ENCODE measurements at regions not wholly inside any gene's neighbourhood (a gene's known extent, or its start where the extent isn't known, plus 50 kb on each side); places are given as distances from the start of the nearest gene placed in this dataset.

DNA sequence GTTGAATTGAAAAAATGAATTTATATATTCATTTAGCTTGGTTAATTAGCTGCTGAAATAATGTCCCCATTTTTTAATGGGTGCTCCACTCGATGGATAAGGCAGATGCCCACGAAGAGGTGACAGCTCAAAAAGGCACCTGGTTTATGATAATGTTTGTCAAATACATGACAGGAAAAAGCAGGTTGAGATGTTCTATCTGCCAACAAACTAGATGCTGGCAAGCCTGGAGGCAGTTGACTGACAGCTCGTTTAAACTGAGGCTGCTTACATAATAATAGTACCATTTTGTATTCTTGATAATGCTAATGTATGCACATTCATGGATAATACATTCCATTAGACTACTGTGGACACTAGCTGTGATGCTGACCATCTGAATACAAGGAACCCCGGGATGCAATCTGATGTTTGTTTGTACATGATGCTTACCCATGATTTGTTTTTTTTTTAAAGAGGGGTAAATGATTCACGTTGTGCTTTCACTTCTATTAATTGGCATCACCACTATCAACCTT, 69.0 kb upstream of the GPR158 start:
- Histone ChIP-seq H3K23me2 (ENCODE audit: low read depth, low read length) (no peaks in the 10 kb centered on the region), H4K5ac (ENCODE audit: insufficient read length, low read depth, low read length) (no peak overlapping the region), H3K14ac (ENCODE audit: insufficient read length) (no peak overlapping the region), H3K4me3 (ENCODE audit: extremely low read depth in 1 of 4, insufficient read depth in 2 of 4, low read depth in 3 of 4, low read length in 4 of 4) (peak overlapping the region in 1 of 4 experiments; percentile 34; a peak in 1 of 8 replicates), H3K27me3 (replicated peaks in 1 of 4; ENCODE audit: control insufficient read depth in 3 of 4, extremely low read depth in 1 of 4, insufficient read depth in 3 of 4, low read length in 3 of 4) (peaks cover 0 to 2% (median 0%) of the 10 kb centered on the region in 4 experiments; a peak in 1 of 7 replicates), H2BK5ac (ENCODE audit: low read depth, low read length) (no peak overlapping the region), H3K56ac (replicated peaks; ENCODE audit: insufficient read length, low read depth, low read length) (no peak overlapping the region), H3K27ac (ENCODE audit: low read depth, low read length) (no peak overlapping the region), H3K9me3 (ENCODE audit: insufficient read depth in 2 of 2, low read depth in 1 of 2, low read length in 1 of 2) (no peaks in the 10 kb centered on the region), H3K9ac (replicated peaks in 1 of 4; ENCODE audit: extremely low read depth in 1 of 4, low read depth in 3 of 4, low read length in 3 of 4) (no peak overlapping the region), H3K79me1 (ENCODE audit: low read depth, low read length) (no peaks in the 10 kb centered on the region), H3K79me2 (ENCODE audit: control insufficient read depth in 1 of 2, insufficient read depth in 2 of 2, low read length in 2 of 2) (no peaks in the 10 kb centered on the region), H3K18ac (ENCODE audit: extremely low read depth, low read length) (no peak overlapping the region), H3K4me2 (ENCODE audit: insufficient read depth in 1 of 2, low read depth in 2 of 2, low read length in 2 of 2) (peak overlapping the region; percentile 45 to 54; a peak in 3 of 4 replicates), H2BK20ac (ENCODE audit: low read length) (no peak overlapping the region), H2BK15ac (ENCODE audit: low read length) (no peak overlapping the region), H2BK120ac (replicated peaks; ENCODE audit: low read depth, low read length) (no peak overlapping the region), H2BK12ac (ENCODE audit: low read depth, low read length) (no peak overlapping the region), H4K20me1 (replicated peaks in 1 of 2; ENCODE audit: control insufficient read depth in 1 of 2, insufficient read depth in 2 of 2, low read length in 2 of 2) (no peaks in the 10 kb centered on the region), H4K91ac (replicated peaks; ENCODE audit: insufficient read length, low read length) (no peak overlapping the region), H3K23ac (ENCODE audit: insufficient read length) (no peak overlapping the region), H3K36me3 (ENCODE audit: control insufficient read depth in 2 of 4, insufficient read depth in 4 of 4, low read length in 3 of 4) (no peaks in the 10 kb centered on the region), H3K4ac (replicated peaks; ENCODE audit: insufficient read length, low read depth, low read length) (no peak overlapping the region), H4K8ac (ENCODE audit: extremely low read depth, insufficient read depth, low read length) (no peak overlapping the region), H2AFZ (ENCODE audit: low read length) (no peak overlapping the region), H2AK5ac (ENCODE audit: low read depth, low read length) (no peak overlapping the region), H3K4me1 (replicated peaks in 1 of 4; ENCODE audit: control insufficient read depth in 3 of 4, insufficient read depth in 4 of 4, low read length in 3 of 4) (peaks cover 2 to 16% (median 7%) of the 10 kb centered on the region in 4 experiments; a peak in 4 of 7 replicates)
- peak; percentile 36 for TF ChIP-seq NANOG (IDR thresholded peaks at IDR 0.05; ENCODE audit: insufficient read depth, low read depth, low read length, poor library complexity, severe bottlenecking)
- no peak for TF ChIP-seq YY1 (IDR thresholded peaks at IDR 0.05; ENCODE audit: low read depth, low read length)
- ChIA-PET POLR2A (ENCODE audit: partially characterized antibody) (no interaction called here), CTCF (ENCODE audit: partially characterized antibody) (interaction anchor here (0.7 to 1.8 kb wide), 2 partner anchors 69 to 121 kb away, joined by 4 to 8 read pairs; partner anchors contain the start of gene GPR158)
- DNase-seq (ENCODE audit: low read depth in 1 of 2, low spot score in 2 of 2): no peak
- 41% methylated on average over 5 of the region's 5 CpGs; no CpG with 5 or more reads in 1 of the 2 experiments for WGBS, 2 experiments (ENCODE audit: extremely low coverage in 1 of 2, insufficient coverage in 1 of 2, insufficient read length in 1 of 2, insufficient replicate concordance in 2 of 2, low coverage in 1 of 2, low lambda C conversion rate in 2 of 2, missing lambda C conversion rate in 1 of 2)
- FAIRE-seq: no peak

Measured in H1 (cell line).